GM21737 (cell line): ENCODE measurements at regions not wholly inside any gene's neighbourhood (a gene's known extent, or its start where the extent isn't known, plus 50 kb on each side); places are given as distances from the start of the nearest gene placed in this dataset.
"Not testable (repeated sequence)": the region's sequence is repeated elsewhere in the genome, so short reads cannot be mapped to it uniquely, and the experiment has no call there.

Experiments
- ATAC-seq: cut with Tn5 transposase; IDR thresholded peaks from one replicate; pipeline ENCODE4 v1.9.1; 2021; ENCODE audit warnings: mild to moderate bottlenecking, moderate library complexity; ENCODE audit not compliant: unreplicated experiment

DNA sequence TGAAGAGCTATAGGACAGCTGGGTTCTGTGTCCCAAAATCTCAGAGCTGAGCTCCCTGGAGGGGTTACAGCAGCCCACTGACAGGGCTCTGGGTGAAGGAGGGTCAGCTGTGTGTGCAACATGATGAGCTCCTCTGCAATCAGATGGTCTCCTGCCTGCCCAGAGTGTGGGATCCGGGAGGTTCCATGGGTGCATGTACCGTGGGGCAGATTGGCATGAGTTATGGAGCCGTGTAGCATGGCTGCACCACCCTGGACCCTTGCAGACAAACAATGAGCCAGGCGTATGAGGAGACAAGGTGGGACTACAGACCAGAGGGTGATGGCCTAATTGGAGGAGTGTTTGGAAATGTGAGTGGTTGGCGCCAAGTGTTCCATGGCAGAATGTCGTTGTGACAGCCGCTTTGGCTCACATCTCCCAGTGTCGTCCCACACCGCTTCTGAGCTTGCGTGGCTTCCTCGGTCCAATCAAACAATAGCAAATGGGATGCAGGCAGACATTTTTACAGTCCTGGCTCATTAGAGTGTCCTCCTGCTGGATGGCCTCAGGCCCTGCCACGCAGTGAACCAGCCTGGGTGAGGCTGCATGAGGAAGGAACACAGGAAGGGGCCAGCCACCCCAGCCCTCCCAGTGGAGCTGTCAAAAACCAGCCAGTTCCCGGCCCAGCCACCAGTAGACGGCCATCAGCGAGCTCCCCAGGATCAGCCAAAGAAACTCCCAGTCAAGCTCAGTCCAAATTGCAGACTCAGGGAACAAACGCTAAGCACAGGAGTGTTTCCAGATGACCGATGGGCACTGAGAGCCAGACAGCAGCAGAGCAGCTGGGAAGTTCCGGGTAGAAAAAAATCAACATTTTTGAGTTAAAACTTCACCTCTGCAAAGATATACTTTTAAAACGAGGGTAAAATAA is 1066.9 kb downstream of the BRD1 start:
- no peak for ATAC-seq

DNA sequence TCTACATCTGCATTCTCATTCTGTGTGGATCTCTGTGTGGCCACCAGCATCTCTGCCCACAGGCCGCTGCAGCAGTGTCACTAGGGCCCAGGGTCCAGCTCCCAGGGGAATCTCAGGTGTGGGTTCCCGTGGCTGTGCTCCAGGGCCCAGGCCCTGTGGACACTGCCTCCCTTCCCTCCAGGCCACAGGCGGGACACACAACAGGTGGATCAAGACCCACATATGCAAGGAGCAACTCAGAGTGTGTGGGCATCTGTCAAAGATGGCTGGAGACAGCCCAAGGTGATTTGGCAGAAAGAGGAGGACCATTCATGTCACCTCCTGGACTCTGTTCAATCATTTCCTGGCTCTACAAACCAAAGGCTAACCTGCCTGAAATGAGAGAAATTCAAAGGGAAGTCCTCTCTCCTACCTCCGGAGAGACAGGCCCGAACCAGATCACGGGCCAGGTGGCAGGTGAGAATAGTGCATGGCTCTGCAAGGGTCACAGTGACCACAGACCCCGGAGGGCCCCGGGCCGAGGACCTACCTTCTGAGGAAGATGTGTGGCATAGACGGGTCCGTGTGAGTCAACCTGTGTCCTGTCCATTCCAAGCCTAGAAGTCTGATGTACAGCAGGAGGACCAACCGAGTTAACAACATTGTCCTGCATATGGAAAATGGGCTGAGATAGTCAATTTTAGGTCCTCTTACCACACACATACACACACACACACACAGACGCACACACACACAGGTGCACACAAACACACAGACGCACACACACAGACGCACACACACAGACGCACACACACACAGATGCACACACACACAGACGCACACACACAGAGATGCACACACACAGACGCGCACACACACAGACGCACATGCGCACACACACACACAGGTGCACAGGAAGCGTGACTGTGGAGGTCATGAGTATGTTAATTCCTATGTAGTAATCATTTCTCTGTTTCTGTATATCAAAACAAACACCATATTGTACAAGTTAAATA is 1068.5 kb downstream of the BRD1 start:
- ATAC-seq: no peak

- ATAC-seq: no peak
Observed at GRCh38 chr22:48757985-48758561, 1069.6 kb downstream of the BRD1 start.

DNA sequence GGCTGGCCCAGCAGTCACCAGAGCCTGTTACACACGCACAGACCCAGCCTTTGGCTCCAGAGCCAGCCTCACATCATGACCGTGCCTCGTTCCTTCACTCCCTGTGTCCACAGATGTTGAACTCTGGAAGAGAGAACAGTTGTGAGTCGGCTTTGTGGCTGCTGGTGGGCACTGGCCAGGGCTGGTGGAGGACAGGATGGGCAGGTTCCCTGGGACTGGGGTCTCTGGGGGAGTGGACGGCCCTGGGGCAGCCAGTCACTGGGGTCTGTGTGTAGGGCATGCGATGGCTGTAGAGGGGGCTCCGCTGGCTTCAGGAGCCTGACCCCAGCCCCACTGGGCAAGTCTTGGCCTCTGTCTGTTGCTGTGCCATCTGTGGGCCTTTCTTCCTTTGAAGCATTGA is 1070.1 kb downstream of the BRD1 start:
- no peak for ATAC-seq

GRCh38 chr22:48757135-48757534 is 1070.5 kb downstream of the BRD1 start:
- ATAC-seq: not testable (repeated sequence)

DNA sequence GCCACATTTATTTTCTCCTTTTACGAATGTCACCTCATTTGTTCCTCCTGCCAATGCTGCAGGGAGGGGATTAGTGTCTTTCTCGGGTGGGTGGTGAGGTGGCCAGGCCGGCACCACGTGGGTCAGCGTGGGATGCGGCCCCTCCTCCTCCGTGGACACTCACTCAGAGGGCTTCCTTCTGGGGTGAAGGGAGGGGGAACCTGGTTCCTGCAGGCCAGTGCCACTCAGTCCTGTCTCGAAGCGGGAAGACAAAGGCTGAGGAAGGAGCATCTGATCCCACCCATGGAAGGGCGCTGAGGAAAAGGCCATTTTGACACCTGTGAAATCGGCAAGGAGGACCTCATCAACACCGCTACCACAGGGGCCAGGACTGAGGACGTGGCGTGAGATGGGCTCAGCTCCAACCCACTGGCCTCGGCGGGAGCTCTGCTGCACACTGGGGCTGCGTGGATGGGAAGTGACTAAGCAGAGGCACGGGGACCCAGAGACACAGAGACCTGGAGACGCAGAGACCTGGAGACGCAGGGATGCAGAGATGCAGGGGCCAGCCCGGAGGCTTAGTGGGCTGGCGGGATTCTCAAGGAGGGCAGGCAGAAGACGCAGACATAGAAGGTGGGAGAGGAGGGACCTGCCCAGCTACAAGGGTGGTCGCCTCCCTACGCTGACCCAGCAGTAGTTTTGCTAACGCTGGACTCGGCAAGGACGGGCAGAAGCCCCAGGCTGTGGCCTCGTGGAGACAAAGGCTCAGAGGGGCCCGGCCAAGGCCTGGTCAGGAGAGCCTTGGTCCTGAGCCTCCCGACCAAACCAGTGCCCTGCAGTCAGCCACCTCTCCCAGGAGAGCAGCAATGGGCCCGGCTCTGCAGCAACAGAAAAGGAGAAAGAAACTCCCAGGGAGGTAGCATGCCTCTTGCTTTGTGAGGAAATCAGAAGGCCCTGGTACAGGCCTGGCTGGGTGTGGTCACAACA is 1071.2 kb downstream of the BRD1 start:
- no peak for ATAC-seq

GRCh38 chr22:48755059-48755949 is 1072.4 kb downstream of the BRD1 start:
- ATAC-seq: no peak

- ATAC-seq: no peak
Observed at GRCh38 chr22:48754611-48755058, 1073.0 kb downstream of the BRD1 start.

- ATAC-seq: no peak
Observed at GRCh38 chr22:48753752-48754517, 1073.7 kb downstream of the BRD1 start.

- ATAC-seq: no peak
Observed at GRCh38 chr22:48753381-48753730, 1074.3 kb downstream of the BRD1 start.

- ATAC-seq: no peak
Observed at GRCh38 chr22:48752451-48753380, 1075.0 kb downstream of the BRD1 start.

- no peak for ATAC-seq
Observed at GRCh38 chr22:48751539-48752437, 1075.9 kb downstream of the BRD1 start.

GRCh38 chr22:48750826-48751440 is 1076.7 kb downstream of the BRD1 start:
- ATAC-seq: no peak

DNA sequence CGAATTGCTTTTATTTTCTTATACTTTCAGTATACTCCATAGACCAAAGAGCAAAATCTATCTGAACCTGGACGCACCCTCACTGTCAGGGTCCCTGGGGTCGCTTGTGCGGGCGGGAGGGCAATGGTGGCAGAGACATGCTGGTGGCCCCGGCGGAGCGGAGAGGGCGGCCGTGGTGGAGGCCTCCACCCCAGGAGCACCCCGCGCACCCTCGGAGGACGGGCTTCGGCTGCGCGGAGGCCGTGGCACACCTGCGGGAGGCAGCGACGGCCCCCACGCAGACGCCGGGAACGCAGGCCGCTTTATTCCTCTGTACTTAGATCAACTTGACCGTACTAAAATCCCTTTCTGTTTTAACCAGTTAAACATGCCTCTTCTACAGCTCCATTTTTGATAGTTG is 1077.4 kb downstream of the BRD1 start:
- ATAC-seq: no peak

DNA sequence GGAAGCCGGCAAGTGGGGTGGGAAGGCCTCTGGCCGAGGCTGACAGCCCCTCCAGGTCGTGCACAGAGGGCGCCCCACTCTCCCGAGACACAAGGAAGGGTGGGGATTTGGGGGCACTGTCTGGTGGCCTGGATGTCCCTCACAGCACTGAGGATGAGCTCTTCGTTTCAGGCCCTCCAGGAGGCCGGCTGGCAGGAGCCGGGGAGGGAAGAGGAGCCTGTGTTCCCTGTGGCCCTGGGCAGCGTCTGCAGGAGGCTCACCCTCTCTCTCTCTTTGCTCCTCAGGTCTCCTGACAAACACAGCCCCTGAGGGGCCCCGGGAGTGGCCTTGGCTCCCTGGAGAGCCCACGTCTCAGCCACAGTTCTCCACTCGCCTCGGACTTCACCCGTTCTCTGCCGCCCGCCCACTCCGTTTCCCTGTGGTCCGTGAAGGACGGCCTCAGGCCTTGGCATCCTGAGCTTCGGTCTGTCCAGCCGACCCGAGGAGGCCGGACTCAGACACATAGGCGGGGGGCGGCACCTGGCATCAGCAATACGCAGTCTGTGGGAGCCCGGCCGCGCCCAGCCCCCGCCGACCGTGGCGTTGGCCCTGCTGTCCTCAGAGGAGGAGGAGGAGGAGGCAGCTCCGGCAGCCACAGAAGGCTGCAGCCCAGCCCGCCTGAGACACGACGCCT is 1078.0 kb downstream of the BRD1 start:
- no peak for ATAC-seq
